Amniotic stem cell (primary cell): ENCODE measurements at regions not wholly inside any gene's neighbourhood (a gene's known extent, or its start where the extent isn't known, plus 50 kb on each side); places are given as distances from the start of the nearest gene placed in this dataset.

Source experiments
- DNase-seq: peaks from one replicate; lab custom pipeline; 2025; lab: John Stamatoyannopoulos, UW

GRCh38 chr11:130776061-130776419 lies 140.2 kb downstream of the SNX19 start:
- DNase-seq = no peak

DNA sequence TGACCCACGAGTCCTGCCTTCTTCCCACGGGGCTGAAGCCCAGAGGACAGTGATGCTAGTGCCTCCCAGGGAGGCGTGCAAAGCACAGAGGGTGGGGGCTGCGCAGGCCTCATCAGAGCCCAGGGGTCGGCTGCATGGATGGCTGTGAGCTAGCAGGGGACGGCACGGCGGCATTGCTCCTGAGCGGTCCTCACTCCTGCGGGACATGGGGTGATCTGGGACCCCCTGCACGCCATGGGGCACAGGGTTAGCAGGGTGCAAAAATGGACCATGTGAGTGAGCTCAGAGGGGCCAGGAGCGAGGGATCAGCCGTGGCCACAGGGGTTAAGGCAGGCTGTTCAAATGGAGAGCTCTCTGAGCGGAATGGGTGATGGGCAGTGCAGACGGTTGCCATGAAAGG lies 138.3 kb downstream of the SNX19 start:
- DNase-seq = no peak

DNA sequence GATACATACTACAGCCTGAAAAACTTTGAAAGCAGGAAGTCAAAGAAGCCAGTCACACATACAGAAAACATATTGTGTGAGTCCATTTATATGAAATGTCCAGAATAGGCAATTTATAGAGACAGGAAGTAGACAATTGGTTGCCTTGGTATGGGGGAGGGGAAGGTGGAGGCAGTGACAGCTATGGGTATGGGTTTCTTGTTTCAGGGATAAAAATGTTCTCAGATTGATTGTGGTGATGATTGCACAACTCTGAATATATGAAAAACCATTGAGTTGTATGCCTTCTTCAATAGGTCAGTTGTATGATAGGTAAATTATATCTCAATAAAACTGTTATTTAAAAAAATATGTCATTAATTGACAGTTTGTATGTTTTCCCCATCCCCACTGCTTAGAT lies 137.6 kb downstream of the SNX19 start:
- DNase-seq = no peak

- DNase-seq = no peak
These were observed 137.0 kb downstream of the SNX19 start for GRCh38 chr11:130779267-130779666.

DNA sequence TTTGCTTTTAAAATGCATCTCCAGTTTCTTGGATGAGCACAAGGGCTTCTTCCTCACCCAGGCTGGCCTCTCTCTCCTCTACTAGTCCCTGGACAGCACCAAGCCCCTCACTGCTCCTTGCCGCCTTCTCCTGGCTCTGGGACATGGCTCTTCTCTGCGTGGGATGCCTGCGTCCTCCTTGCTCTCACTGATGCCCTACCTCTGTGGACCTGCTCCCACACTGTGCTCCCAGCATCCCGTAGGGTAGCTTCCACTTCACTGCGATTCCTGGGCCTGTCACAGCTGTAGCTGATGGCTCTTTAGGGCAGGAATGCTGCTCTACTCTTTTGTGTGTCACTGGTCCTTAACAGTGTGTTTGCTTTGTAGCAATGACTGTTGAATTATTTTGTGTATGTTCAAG lies 136.3 kb downstream of the SNX19 start:
- DNase-seq = no peak

DNA sequence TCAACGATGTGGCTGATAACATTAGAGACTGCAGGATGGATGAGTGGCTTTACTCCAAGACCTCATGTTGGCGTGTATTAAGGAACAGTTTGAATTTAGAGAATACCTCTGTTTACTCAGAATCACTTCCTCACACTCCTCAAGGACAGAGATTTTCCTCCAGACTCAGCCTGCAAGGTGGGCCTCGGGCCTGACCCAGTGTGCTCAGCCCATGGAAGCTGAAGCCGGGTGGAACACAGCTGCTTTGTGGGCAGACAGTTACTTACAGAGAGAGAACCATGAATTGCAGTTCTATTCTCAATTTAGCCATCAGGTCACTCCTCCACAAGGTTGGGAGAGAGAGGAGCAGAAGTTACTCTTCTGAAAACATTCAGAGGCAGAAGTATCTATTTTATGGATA lies 135.8 kb downstream of the SNX19 start:
- DNase-seq = no peak

DNA sequence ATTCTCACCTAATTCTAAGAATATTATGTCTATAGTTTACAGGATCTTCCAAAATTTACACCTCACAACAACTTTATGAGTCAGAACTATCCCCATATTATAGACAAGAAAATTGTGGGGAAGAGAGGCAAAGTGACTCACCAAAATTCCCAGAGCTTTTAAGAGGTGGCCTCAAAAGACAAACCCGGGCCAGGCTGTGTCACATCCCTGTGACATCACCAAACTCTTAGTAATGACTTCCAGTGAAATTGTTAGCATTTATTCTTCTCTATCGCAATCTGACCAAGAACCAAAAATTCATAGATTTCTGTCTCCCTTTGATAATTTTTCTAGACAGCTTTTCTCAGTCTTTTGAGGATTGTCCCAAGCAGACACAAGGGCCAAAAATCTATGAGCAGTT lies 134.3 kb downstream of the SNX19 start:
- no peak for DNase-seq

GRCh38 chr11:130782361-130783222 lies 133.7 kb downstream of the SNX19 start:
- no peak for DNase-seq

- no peak for DNase-seq
These were observed 133.0 kb downstream of the SNX19 start for GRCh38 chr11:130783323-130783722.

GRCh38 chr11:130785380-130786116 lies 130.7 kb downstream of the SNX19 start:
- DNase-seq = no peak

- DNase-seq = no peak
These were observed 129.7 kb downstream of the SNX19 start for GRCh38 chr11:130786586-130786985.

DNA sequence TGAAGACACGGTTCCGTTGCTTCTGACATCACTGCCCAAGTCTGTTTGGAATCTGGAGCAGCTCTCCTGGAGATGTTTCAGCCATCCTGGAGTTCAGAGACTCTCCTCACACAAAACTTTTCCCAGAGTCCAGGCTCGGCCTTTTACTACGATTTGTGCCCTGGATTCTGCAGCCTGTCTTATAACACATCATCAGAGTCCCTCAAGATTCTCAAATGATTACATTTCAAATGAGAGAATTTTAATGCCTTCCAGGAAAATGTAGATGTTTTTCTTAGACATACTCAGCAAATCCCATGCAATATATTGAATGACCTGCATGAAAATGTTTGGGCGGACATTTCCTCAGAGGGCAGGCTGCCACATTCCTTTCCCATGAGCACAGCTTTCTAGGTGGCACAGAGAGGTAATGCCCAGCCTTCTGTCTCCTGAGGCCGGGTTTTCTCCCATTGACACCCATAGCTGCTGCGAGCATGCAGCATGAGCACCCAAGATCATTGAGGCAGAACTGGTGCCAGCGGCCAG lies 129.1 kb downstream of the SNX19 start:
- DNase-seq = no peak

DNA sequence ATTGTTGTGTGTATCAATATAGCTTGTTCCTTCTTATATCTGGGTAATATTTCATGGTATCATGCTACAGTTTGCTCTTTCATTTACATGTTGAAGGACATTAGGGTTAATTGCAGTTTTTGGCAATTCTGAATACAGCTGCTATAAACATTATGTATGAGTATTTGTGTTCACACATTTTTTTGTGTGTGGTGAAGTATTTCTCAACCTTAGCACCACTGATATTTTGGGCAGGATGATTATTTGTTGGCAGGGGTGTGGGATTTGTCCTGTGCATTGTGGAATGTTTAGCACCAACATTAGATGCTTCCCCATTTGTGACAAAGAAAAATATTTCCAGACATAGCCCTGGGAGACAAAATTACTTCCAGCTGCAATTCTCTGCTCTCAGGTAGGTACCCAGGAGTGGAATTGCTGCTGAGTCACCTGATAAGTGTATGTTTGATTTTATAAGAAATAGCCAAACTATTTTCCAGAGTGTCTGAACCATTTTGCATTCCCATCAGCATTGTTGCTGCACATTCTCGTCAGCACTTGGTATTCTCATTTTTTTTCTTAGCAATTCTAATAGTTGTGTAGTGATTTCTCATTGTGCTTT lies 128.2 kb downstream of the SNX19 start:
- no peak for DNase-seq

- DNase-seq = no peak
These were observed 127.1 kb downstream of the SNX19 start for GRCh38 chr11:130789056-130789640.

- DNase-seq = no peak
These were observed 125.6 kb downstream of the SNX19 start for GRCh38 chr11:130790689-130791088.

DNA sequence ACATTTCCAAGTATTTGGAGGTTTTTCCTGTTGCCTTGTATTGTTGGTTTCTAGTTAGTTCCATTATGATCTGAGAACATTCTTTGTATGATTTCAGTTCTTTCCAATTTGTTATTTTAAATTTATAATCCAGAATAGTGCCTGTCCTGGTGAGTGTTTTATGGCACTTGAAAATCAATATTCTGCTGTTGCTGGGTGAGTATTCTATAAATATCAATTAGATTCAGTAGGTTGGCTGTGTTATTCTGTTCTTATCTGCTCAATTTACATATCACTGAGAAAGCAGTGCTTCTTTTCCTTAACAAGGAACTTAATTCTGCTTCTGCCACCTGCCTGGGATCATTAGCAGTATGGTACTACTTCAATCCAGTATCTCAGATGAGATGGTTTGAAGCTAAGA lies 123.5 kb downstream of the SNX19 start:
- no peak for DNase-seq

GRCh38 chr11:130796828-130797227 lies 119.5 kb downstream of the SNX19 start:
- no peak for DNase-seq

DNA sequence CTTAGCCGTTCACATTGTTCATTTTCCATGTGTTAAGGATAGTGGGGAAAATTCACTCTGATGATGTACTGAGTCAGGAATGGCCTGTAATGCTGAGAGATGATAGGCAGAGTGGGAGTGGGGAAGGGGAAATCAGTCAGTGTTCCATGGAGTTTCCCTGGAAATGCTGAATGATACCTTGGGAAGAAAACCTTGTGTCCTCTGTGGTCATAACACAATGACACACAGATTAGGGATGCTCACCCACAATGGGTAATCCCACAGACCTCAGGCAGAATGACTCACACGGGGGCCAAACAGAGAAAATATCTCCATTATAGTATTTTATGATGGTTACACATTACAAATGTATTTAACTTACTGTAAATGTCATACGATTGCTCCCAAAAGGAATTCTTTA lies 118.0 kb downstream of the SNX19 start:
- DNase-seq = peak; percentile 69

DNA sequence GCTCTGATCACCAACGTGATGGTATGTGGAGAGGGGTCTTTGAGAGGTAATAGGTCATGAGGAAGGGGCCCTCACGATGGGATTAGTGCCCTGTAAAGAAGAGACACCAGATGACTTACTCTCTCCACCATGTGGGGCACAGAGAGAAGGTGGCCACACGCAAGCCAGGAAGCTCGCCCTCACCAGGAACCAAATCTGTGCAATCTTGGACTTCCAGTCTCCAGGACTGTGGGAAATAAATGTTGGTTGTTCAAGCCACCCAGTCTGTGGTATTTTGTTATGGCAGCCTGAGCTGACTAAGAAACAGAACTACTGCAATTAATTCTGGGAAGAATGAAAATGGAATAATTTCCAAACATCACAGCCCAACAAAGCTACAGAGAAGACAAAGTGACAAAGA lies 117.5 kb downstream of the SNX19 start:
- DNase-seq = no peak

DNA sequence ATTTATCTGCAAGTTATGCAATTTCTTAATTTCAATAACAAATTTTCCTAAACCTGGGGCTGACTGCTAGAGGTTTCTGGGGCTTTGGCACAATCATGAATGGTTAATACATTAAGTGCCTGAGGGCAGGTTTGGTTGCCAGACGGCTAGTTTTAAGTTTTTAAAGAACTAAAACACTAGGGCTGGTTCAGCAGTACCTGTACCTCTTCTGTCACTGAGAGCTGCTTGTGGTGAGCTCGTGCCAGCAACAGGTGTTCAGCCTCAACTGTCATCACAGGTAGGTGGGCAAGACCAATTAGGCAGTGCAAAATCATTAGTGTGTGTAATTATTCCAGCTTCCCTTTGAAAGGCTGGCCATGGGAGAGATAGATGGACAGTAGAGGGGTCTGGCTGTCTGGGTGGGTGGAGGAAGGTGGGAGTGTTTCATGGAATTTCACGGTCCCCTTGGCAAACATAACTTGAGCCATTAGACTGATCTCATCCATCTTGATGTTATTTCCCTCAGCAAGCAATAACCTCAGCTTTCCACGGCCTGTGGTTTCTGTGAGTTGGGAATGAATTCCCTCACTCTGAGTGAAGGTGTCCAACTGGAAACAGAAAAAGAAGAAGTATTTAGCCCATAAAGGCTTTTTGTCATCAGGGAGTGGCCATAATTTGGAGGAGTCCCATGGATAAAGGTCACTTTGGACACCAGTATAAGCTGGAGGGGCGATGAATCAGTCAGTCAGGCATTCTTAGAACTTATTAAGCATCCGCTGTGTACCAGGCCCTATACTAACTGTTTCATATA lies 114.8 kb downstream of the SNX19 start:
- DNase-seq = no peak

DNA sequence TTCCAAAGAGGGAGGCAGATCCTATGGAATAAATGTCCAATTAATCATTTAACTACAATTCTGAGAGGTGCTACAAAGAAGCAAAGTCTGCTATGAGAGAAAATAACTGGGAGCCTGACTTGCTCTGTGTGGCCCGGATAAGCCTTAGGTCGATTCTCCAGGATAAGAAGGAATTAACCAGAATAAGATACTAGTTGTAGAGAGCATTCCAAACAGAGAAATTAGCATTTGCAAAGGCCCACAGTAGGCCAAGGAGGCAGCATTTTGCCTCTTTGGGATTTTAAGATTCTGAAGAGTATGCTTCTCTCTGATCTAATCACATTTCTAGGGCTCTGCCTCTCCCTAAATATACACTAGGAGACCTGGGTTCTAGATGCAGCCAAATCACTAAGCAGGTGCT lies 113.7 kb downstream of the SNX19 start:
- DNase-seq = no peak
